ENCODE measurements at regions not wholly inside any gene's neighbourhood (a gene's known extent, or its start where the extent isn't known, plus 50 kb on each side); places are given as distances from the start of the nearest gene placed in this dataset.
A peak's percentile ranks its signal among the peaks of the same experiment; 100 is the strongest.

- H3K36me3 Mint-ChIP-seq (ENCODE audit: low read depth) = no peaks in the 10 kb centered on the region
Observed at GRCh38 chr7:17146621-17147020, 151.8 kb upstream of the AHR start.

DNA sequence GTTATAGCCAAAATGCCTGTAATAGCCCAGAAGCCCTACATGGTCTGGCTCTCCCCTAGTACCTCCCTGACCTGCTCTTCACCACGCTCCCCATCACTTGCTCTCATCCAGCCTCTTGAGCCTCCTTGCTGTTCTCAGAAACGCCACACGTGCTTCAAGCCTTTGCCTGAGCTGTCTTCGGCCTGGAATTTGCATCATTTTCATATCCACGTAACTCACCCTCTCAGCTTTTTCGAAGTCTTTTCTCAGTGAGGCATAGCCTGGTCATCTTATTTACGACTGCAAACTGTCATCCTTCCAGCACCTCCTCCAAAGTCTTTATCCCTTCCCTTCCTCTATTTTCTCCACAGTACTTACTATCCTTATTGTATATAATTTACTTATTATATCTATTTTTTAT is 151.0 kb upstream of the AHR start:
- TF ChIP-seq, protein P1, sequence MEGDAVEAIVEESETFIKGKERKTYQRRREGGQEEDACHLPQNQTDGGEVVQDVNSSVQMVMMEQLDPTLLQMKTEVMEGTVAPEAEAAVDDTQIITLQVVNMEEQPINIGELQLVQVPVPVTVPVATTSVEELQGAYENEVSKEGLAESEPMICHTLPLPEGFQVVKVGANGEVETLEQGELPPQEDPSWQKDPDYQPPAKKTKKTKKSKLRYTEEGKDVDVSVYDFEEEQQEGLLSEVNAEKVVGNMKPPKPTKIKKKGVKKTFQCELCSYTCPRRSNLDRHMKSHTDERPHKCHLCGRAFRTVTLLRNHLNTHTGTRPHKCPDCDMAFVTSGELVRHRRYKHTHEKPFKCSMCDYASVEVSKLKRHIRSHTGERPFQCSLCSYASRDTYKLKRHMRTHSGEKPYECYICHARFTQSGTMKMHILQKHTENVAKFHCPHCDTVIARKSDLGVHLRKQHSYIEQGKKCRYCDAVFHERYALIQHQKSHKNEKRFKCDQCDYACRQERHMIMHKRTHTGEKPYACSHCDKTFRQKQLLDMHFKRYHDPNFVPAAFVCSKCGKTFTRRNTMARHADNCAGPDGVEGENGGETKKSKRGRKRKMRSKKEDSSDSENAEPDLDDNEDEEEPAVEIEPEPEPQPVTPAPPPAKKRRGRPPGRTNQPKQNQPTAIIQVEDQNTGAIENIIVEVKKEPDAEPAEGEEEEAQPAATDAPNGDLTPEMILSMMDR (IDR thresholded peaks at IDR 0.05) = no peak
- Mint-ChIP-seq H3K4me1 (ENCODE audit: low read depth) (peaks cover 33% of the 10 kb centered on the region), H3K27ac (no peak overlapping the region), H3K4me3 (no peak overlapping the region), H3K27me3 (no peaks in the 10 kb centered on the region), H3K9me3 (no peaks in the 10 kb centered on the region), H3K36me3 (ENCODE audit: low read depth) (no peaks in the 10 kb centered on the region)
- intact Hi-C loops (cut with DNase I, micrococcal nuclease) = loop anchor here in 1 of 2 experiments (5.0 kb wide), 2 partner anchors 85 to 160 kb away; no protein-coding TSS in a partner anchor
- no peaks in the 10 kb centered on the region for H3K9me3 ChIP-seq (ENCODE audit: control insufficient read depth in 1 of 2, insufficient read depth in 1 of 2, low read length in 2 of 2)
- H3K27ac ChIP-seq (ENCODE audit: low read depth in 1 of 2, low read length in 2 of 2) = no peak overlapping the region
- ChIA-PET CTCF (no interaction called here), POLR2A (interaction anchor here (0.5 kb wide), 1 partner anchor 174 kb away, joined by 4 read pairs; no protein-coding TSS in a partner anchor)
- no peaks in the 10 kb centered on the region for H3K27me3 ChIP-seq (ENCODE audit: control insufficient read depth in 1 of 2, insufficient read depth in 2 of 2, low read length in 2 of 2)
- no peak overlapping the region for H3K4me3 ChIP-seq (ENCODE audit: low read length)
- ATAC-seq (ENCODE audit: poor library complexity) = no peak
- no peaks in the 10 kb centered on the region for H3K36me3 ChIP-seq (ENCODE audit: insufficient read depth, low read length)
- no peak for DNase-seq
- peaks cover 6% of the 10 kb centered on the region for H3K4me1 ChIP-seq (ENCODE audit: insufficient read depth, low read length)

More at GRCh38 chr7:17146621-17147020, 151.8 kb upstream of the AHR start:
- TF ChIP-seq, protein P1 (IDR thresholded peaks at IDR 0.05) = no peak
- CTCF ChIA-PET = no interaction called here
- H3K4me1 ChIP-seq (ENCODE audit: insufficient read depth, low read length) = peaks cover 12% of the 10 kb centered on the region
- H3K27ac Mint-ChIP-seq = no peak overlapping the region
- H3K27me3 ChIP-seq (ENCODE audit: control insufficient read depth in 1 of 2, insufficient read depth in 2 of 2, low read length in 2 of 2) = no peaks in the 10 kb centered on the region
- no peaks in the 10 kb centered on the region for H3K27me3 Mint-ChIP-seq
- no peak for ATAC-seq (ENCODE audit: poor library complexity)
- no peak overlapping the region for H3K4me3 Mint-ChIP-seq
- no peak overlapping the region for H3K4me3 ChIP-seq (ENCODE audit: low read length)
- no peak overlapping the region for H3K27ac ChIP-seq (ENCODE audit: low read depth in 1 of 2, low read length in 2 of 2)
- H3K36me3 ChIP-seq (ENCODE audit: insufficient read depth, low read length) = no peaks in the 10 kb centered on the region
- intact Hi-C loops (cut with DNase I, micrococcal nuclease) = loop anchor here in 1 of 2 experiments (5.0 kb wide), 2 partner anchors 86 to 161 kb away; no protein-coding TSS in a partner anchor
- H3K9me3 Mint-ChIP-seq = no peaks in the 10 kb centered on the region
- POLR2A ChIA-PET = no interaction called here
- H3K4me1 Mint-ChIP-seq (ENCODE audit: low read depth) = peaks cover 35% of the 10 kb centered on the region
- no peaks in the 10 kb centered on the region for H3K9me3 ChIP-seq (ENCODE audit: control insufficient read depth in 1 of 2, insufficient read depth in 1 of 2, low read length in 2 of 2)
- no peak for DNase-seq

DNA sequence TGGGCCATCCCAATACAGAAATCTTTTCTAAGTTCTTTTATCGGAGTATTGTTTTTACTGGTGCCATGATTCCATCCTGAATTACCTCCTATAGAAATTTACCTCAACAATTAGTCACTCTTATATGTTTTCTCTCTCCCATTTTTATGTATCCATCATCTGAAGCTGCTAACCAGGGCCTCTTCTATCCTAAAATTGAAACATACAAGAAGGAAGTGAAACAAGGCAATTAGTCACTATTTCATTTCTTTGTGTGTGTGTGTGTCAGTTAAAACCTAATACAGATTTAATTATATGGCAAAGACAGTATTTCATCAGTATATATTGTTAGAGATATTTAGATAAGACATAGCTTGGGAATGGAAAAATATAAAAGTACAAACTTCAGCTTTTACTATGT is 148.4 kb upstream of the AHR start:
- TF ChIP-seq, protein P1 (IDR thresholded peaks at IDR 0.05) = no peak
- DNase-seq = peak in 2 of 14 experiments; percentile 13 to 25
- Histone ChIP-seq H3K4me3 (ENCODE audit: low read length) (no peak overlapping the region), H3K36me3 (ENCODE audit: insufficient read depth, low read length) (no peaks in the 10 kb centered on the region), H3K27ac (ENCODE audit: low read depth in 1 of 2, low read length in 2 of 2) (no peak overlapping the region), H3K9me3 (ENCODE audit: control insufficient read depth in 1 of 2, insufficient read depth in 1 of 2, low read length in 2 of 2) (no peaks in the 10 kb centered on the region), H3K27me3 (ENCODE audit: control insufficient read depth in 1 of 2, insufficient read depth in 2 of 2, low read length in 2 of 2) (no peaks in the 10 kb centered on the region), H3K4me1 (ENCODE audit: insufficient read depth, low read length) (peaks cover 2% of the 10 kb centered on the region)
- H3K4me1 Mint-ChIP-seq (ENCODE audit: low read depth) = peaks cover 7% of the 10 kb centered on the region
- no peak for ATAC-seq (ENCODE audit: poor library complexity)
- H3K27me3 Mint-ChIP-seq = no peaks in the 10 kb centered on the region
- POLR2A ChIA-PET = no interaction called here
- CTCF ChIA-PET = no interaction called here
- intact Hi-C loops (cut with DNase I, micrococcal nuclease) = no loop called here
- no peaks in the 10 kb centered on the region for H3K9me3 Mint-ChIP-seq
- no peak overlapping the region for H3K4me3 Mint-ChIP-seq
- H3K27ac Mint-ChIP-seq = no peak overlapping the region
- no peaks in the 10 kb centered on the region for H3K36me3 Mint-ChIP-seq (ENCODE audit: low read depth)

Measured in CD4-positive, alpha-beta T cell (primary cell).